Choroid plexus epithelial cell (primary cell): ENCODE measurements at regions not wholly inside any gene's neighbourhood (a gene's known extent, or its start where the extent isn't known, plus 50 kb on each side); places are given as distances from the start of the nearest gene placed in this dataset.

ENCODE experiments used
- DNase-seq: peaks from one replicate; pipeline ENCODE4 v3.0.0-alpha.2; 2010; ENCODE audit warnings: low read depth
- H3K4me3 ChIP-seq: 2 replicates; pipeline ENCODE4 v1.5.1; 2011; ENCODE audit warnings: low read depth, mild to moderate bottlenecking, control low read depth, low read length, moderate library complexity
- CTCF ChIP-seq: conservative IDR thresholded peaks from 2 replicates; pipeline ENCODE4 v1.5.1; 2011; ENCODE audit warnings: low read depth, mild to moderate bottlenecking, control low read depth, inconsistent platforms, low read length, moderate library complexity

GRCh38 chr7:91582799-91583477 is 297.6 kb downstream of the MTERF1 start:
- no peak for TF ChIP-seq CTCF
- DNase-seq: no peak
- H3K4me3 ChIP-seq: no peak overlapping the region

GRCh38 chr7:91596287-91596686 is 284.2 kb downstream of the MTERF1 start:
- TF ChIP-seq CTCF: no peak
- peak; percentile 4 for DNase-seq
- no peak overlapping the region for H3K4me3 ChIP-seq

- H3K4me3 ChIP-seq: no peak overlapping the region
- DNase-seq: no peak
- no peak for TF ChIP-seq CTCF
These were observed 281.7 kb downstream of the MTERF1 start for GRCh38 chr7:91598791-91599190.

- DNase-seq: no peak
- no peak for TF ChIP-seq CTCF
- no peak overlapping the region for H3K4me3 ChIP-seq
These were observed 280.4 kb downstream of the MTERF1 start for GRCh38 chr7:91600112-91600511.

GRCh38 chr7:91603707-91604106 is 276.8 kb downstream of the MTERF1 start:
- no peak overlapping the region for H3K4me3 ChIP-seq
- DNase-seq: no peak
- no peak for TF ChIP-seq CTCF

GRCh38 chr7:91608606-91609005 is 271.9 kb downstream of the MTERF1 start:
- no peak for DNase-seq
- no peak overlapping the region for H3K4me3 ChIP-seq
- no peak for TF ChIP-seq CTCF

GRCh38 chr7:91609525-91609924 is 271.0 kb downstream of the MTERF1 start:
- TF ChIP-seq CTCF: no peak
- DNase-seq: peak; percentile 14
- no peak overlapping the region for H3K4me3 ChIP-seq
